SK-N-SH (cell line): ENCODE measurements at regions not wholly inside any gene's neighbourhood (a gene's known extent, or its start where the extent isn't known, plus 50 kb on each side); places are given as distances from the start of the nearest gene placed in this dataset.

Experiments used
- CTCF ChIA-PET: fragments of 300-600, 350-600 bp; formaldehyde crosslinking; extraction: SDS; loops from one replicate; lab custom pipeline; 2021; lab: Yijun Ruan, JAX
- POLR2A ChIA-PET: fragments of 350-600 bp; sonication (Branson Sonifier 250); formaldehyde crosslinking; extraction: SDS; loops from one replicate; lab custom pipeline; 2020; ENCODE audit warnings: antibody characterized with exemption, inconsistent platforms; lab: Yijun Ruan, JAX
- DNase-seq: peaks from one replicate; pipeline ENCODE4 v3.0.0; 2012
- H2AFZ ChIP-seq: fragments of 200-600 bp; sonication (generic); 2 replicates; pipeline ENCODE4 v1.8.1; 2016; ENCODE audit warnings: antibody characterized with exemption, mild to moderate bottlenecking, low read depth
- H3F3A ChIP-seq: fragments of 200-600 bp; sonication (generic); replicated peaks from 2 replicates; pipeline ENCODE3; 2016; ENCODE audit warnings: antibody characterized with exemption, mild to moderate bottlenecking; ENCODE audit not compliant: insufficient read depth
- H3K27ac ChIP-seq, 2 experiments: fragments of 200-500 bp in 1 of 2; fragments of 200-600 bp in 1 of 2; sonication (Bioruptor generic) in 1 of 2; sonication (generic), shearing (Covaris generic) in 1 of 2; 2 replicates each; pipeline versions ENCODE4 v1.5.1 to v1.6.1; 2014 to 2016; ENCODE audit warnings: low read depth in 2 of 2, inconsistent platforms in 1 of 2, low read length in 1 of 2, mild to moderate bottlenecking in 1 of 2, mixed read lengths in 1 of 2
- H3K27me3 ChIP-seq: fragments of 200-600 bp; sonication (generic), shearing (Covaris generic); 2 replicates; pipeline ENCODE4 v1.6.1; 2016; ENCODE audit warnings: mixed run types; ENCODE audit not compliant: insufficient read depth
- H3K36me3 ChIP-seq, 2 experiments: fragments of 200-500 bp in 1 of 2; fragments of 200-600 bp in 1 of 2; sonication (Bioruptor generic) in 1 of 2; sonication (generic) in 1 of 2; replicated peaks in 1 of 2; 2 replicates each; pipeline versions ENCODE3 to v1.5.1; 2014 to 2016; ENCODE audit warnings: low read length in 1 of 2, mild to moderate bottlenecking in 1 of 2; ENCODE audit not compliant: insufficient read depth in 2 of 2, control insufficient read depth in 1 of 2
- H3K4me1 ChIP-seq, 2 experiments: fragments of 200-500 bp in 1 of 2; fragments of 200-600 bp in 1 of 2; sonication (Bioruptor generic) in 1 of 2; sonication (generic), shearing (Covaris generic) in 1 of 2; 2 replicates each; pipeline versions ENCODE4 v1.5.1 to v1.6.1; 2014 to 2016; ENCODE audit warnings: low read depth in 1 of 2, low read length in 1 of 2, mixed run types in 1 of 2; ENCODE audit not compliant: insufficient read depth in 2 of 2, control insufficient read depth in 1 of 2
- H3K4me2 ChIP-seq: fragments of 200-600 bp; sonication (generic), shearing (Covaris generic); 2 replicates; pipeline ENCODE4 v1.6.1; 2017; ENCODE audit warnings: mixed run types
- H3K4me3 ChIP-seq, 2 experiments: fragments of 200-500 bp in 1 of 2; fragments of 200-600 bp in 1 of 2; sonication (Bioruptor generic) in 1 of 2; sonication (generic), shearing (Covaris generic) in 1 of 2; 2 replicates each; pipeline versions ENCODE4 v1.5.1 to v1.8.1; 2014 to 2016; ENCODE audit warnings: low read depth in 2 of 2, inconsistent platforms in 1 of 2, low read length in 1 of 2, mild to moderate bottlenecking in 1 of 2, mixed read lengths in 1 of 2, moderate library complexity in 1 of 2
- H3K79me2 ChIP-seq: fragments of 200-600 bp; sonication (generic); 2 replicates; pipeline ENCODE4 v1.8.1; 2017; ENCODE audit warnings: mild to moderate bottlenecking; ENCODE audit not compliant: insufficient read depth
- H3K9ac ChIP-seq: fragments of 200-600 bp; sonication (generic); 2 replicates; pipeline ENCODE4 v1.6.1; 2017; ENCODE audit warnings: mixed run types
- H3K9me2 ChIP-seq: fragments of 200-600 bp; sonication (generic); 2 replicates; pipeline ENCODE4 v1.6.1; 2017; ENCODE audit warnings: mixed run types
- H3K9me3 ChIP-seq: fragments of 200-600 bp; sonication (generic); 2 replicates; pipeline ENCODE4 v1.6.1; 2017; ENCODE audit warnings: mixed run types, mild to moderate bottlenecking, moderate library complexity
- H4K20me1 ChIP-seq: fragments of 200-600 bp; sonication (generic); 2 replicates; pipeline ENCODE4 v1.6.1; 2017; ENCODE audit warnings: mild to moderate bottlenecking, mixed run types; ENCODE audit not compliant: insufficient read depth
- CTCF ChIP-seq: fragments of 200-600 bp; sonication (generic); IDR thresholded peaks from 2 replicates; pipeline ENCODE4 v1.6.1; 2017; ENCODE audit warnings: antibody characterized with exemption, mild to moderate bottlenecking, moderate library complexity
- ELF1 ChIP-seq: IDR thresholded peaks from 2 replicates; pipeline ENCODE4 v1.4.0; 2012
- EZH2phosphoT487 ChIP-seq: fragments of 200-600 bp; sonication (generic); IDR thresholded peaks from 2 replicates; pipeline ENCODE4 v1.6.1; 2017; ENCODE audit warnings: low read depth, mixed run types, mild to moderate bottlenecking, antibody characterized with exemption, moderate library complexity, borderline replicate concordance
- FOXJ3 ChIP-seq: sonication (generic); formaldehyde crosslinking; IDR thresholded peaks from 2 replicates; pipeline ENCODE4 v1.5.1; 2020; ENCODE audit warnings: mild to moderate bottlenecking, missing genetic modification reagents
- GATA2 ChIP-seq: sonication (generic); formaldehyde crosslinking; IDR thresholded peaks from 2 replicates; pipeline ENCODE4 v1.5.0; 2020; ENCODE audit warnings: mild to moderate bottlenecking, missing genetic modification reagents
- IRF3 ChIP-seq: fragments of 150-350 bp; IDR thresholded peaks from 2 replicates; pipeline ENCODE4 v1.6.1; 2016; ENCODE audit warnings: mild to moderate bottlenecking, low read depth, low read length
- MAX ChIP-seq: IDR thresholded peaks from 2 replicates; pipeline ENCODE4 v1.4.0; 2012; ENCODE audit warnings: low read depth
- MEF2A ChIP-seq: IDR thresholded peaks from 2 replicates; pipeline ENCODE4 v1.4.0; 2012; ENCODE audit warnings: low read depth, borderline replicate concordance
- PBX3 ChIP-seq: IDR thresholded peaks from 2 replicates; pipeline ENCODE4; 2012
- POLR2AphosphoS5 ChIP-seq: IDR thresholded peaks from 2 replicates; pipeline ENCODE4 v1.6.1; 2012; ENCODE audit warnings: low read depth, low read length
- RCOR1 ChIP-seq: fragments of 150-350 bp; IDR thresholded peaks from 2 replicates; pipeline ENCODE4 v1.6.1; 2017; ENCODE audit warnings: antibody characterized with exemption, low read length
- REST ChIP-seq: IDR thresholded peaks from 2 replicates; pipeline ENCODE4 v1.6.1; 2012; ENCODE audit warnings: mild to moderate bottlenecking, low read depth, low read length, moderate library complexity
- RXRA ChIP-seq: IDR thresholded peaks from 2 replicates; pipeline ENCODE4 v1.4.0; 2012; ENCODE audit warnings: low read depth, mild to moderate bottlenecking, borderline replicate concordance
- SMC3 ChIP-seq: IDR thresholded peaks from 2 replicates; pipeline ENCODE4 v1.6.1; 2012; ENCODE audit warnings: low read depth, low read length, improper control_type of control experiment
- TAF1 ChIP-seq: IDR thresholded peaks from 2 replicates; pipeline ENCODE4 v1.6.1; 2012; ENCODE audit warnings: low read depth, mild to moderate bottlenecking, low read length, moderate library complexity, borderline replicate concordance
- TCF12 ChIP-seq: IDR thresholded peaks from 2 replicates; pipeline ENCODE4 v1.4.0; 2012
- TEAD4 ChIP-seq: IDR thresholded peaks from 2 replicates; pipeline ENCODE4 v1.4.0; 2012; ENCODE audit warnings: mild to moderate bottlenecking, borderline replicate concordance; ENCODE audit not compliant: insufficient read depth
- USF1 ChIP-seq: IDR thresholded peaks from 2 replicates; pipeline ENCODE4 v1.4.0; 2012; ENCODE audit warnings: low read depth, borderline replicate concordance
- USF2 ChIP-seq: fragments of 150-350 bp; IDR thresholded peaks from 2 replicates; pipeline ENCODE4 v1.6.1; 2017; ENCODE audit warnings: antibody characterized with exemption, low read length, low read depth, borderline replicate concordance
- YY1 ChIP-seq: IDR thresholded peaks from 2 replicates; pipeline ENCODE4 v1.4.0; 2012; ENCODE audit warnings: low read depth, mild to moderate bottlenecking
- WGBS: methylation state at CpG from one replicate; pipeline ENCODE4 v1.1.6; 2017; ENCODE audit warnings: low lambda C conversion rate; 5-methylcytosine and 5-hydroxymethylcytosine counted together

GRCh38 chr6:147829418-147829817 is 320.9 kb downstream of the SAMD5 start:
- 4% methylated on average over 1 of the region's 1 CpG for WGBS
- no peaks in the 10 kb centered on the region for H3K79me2 ChIP-seq

More at GRCh38 chr6:147829418-147829817, 320.9 kb downstream of the SAMD5 start:
- Histone ChIP-seq H2AFZ (no peak overlapping the region), H3K9me3 (no peaks in the 10 kb centered on the region), H3K27me3 (no peaks in the 10 kb centered on the region), H3K9me2 (no peaks in the 10 kb centered on the region), H4K20me1 (no peaks in the 10 kb centered on the region), H3K4me1 (no peaks in the 10 kb centered on the region), H3K36me3 (no peaks in the 10 kb centered on the region), H3K4me2 (no peak overlapping the region), H3K4me3 (no peak overlapping the region), H3F3A (no peaks in the 10 kb centered on the region), H3K27ac (no peak overlapping the region), H3K9ac (no peak overlapping the region)
- DNase-seq, result no peak
- POLR2A ChIA-PET, result no interaction called here
- TF ChIP-seq REST (no peak), GATA2 (CRISPR knock-in tag) (no peak), IRF3 (no peak), POLR2AphosphoS5 (no peak), YY1 (no peak), ELF1 (no peak), RCOR1 (no peak), USF1 (no peak), USF2 (no peak), RXRA (no peak), EZH2phosphoT487 (no peak), FOXJ3 (CRISPR knock-in tag) (no peak), MAX (no peak), PBX3 (no peak), TCF12 (no peak), SMC3 (no peak), TAF1 (no peak), TEAD4 (no peak), MEF2A (no peak), CTCF (no peak)
- CTCF ChIA-PET, result no interaction called here
